IMR-90 (cell line): ENCODE measurements at regions not wholly inside any gene's neighbourhood (a gene's known extent, or its start where the extent isn't known, plus 50 kb on each side); places are given as distances from the start of the nearest gene placed in this dataset.

Experiments used
- ATAC-seq: fragments of 200-7000 bp; cut with Tn5 transposase; 2 replicates; pipeline ENCODE4 v1.9.1; 2020; ENCODE audit warnings: low read depth, mild to moderate bottlenecking, moderate library complexity
- BruUV-seq: library from RNA; stranded (reverse); fragments of 400-500 nt; replicated peaks from 2 replicates; lab custom pipeline; 2021; lab: Mats Ljungman, UMichigan
- CTCF ChIA-PET: fragments of 300-600 bp; formaldehyde crosslinking; extraction: SDS; loops from one replicate; lab custom pipeline; 2021; ENCODE audit warnings: antibody characterized with exemption; lab: Yijun Ruan, JAX
- POLR2A ChIA-PET: fragments of 300-600 bp; sonication (Branson Sonifier 250); formaldehyde crosslinking; loops from one replicate; lab custom pipeline; 2022; ENCODE audit warnings: antibody characterized with exemption; ENCODE audit not compliant: unreplicated experiment; lab: Charles Lee
- DNase-seq: peaks from one replicate; pipeline ENCODE4 v3.0.0; 2013
- H2AFZ ChIP-seq: replicated peaks from 2 replicates; pipeline ENCODE3; 2013; ENCODE audit warnings: low read length, mild to moderate bottlenecking; ENCODE audit not compliant: poor library complexity
- H2AK5ac ChIP-seq: 2 replicates; pipeline ENCODE4 v1.6.1; 2013; ENCODE audit warnings: low read depth, low read length, inconsistent platforms
- H2AK9ac ChIP-seq: replicated peaks from 2 replicates; pipeline ENCODE3; 2013; ENCODE audit warnings: mild to moderate bottlenecking, low read depth, low read length, moderate library complexity; ENCODE audit not compliant: poor library complexity
- H2BK120ac ChIP-seq: 2 replicates; pipeline ENCODE4 v1.6.1; 2013; ENCODE audit warnings: low read depth, low read length, inconsistent platforms
- H2BK15ac ChIP-seq: 3 replicates; pipeline ENCODE4 v1.6.1; 2013; ENCODE audit warnings: low read depth, low read length, inconsistent platforms
- H2BK20ac ChIP-seq: 2 replicates; pipeline ENCODE4 v1.6.1; 2013; ENCODE audit warnings: low read depth, mild to moderate bottlenecking, inconsistent platforms, low read length, moderate library complexity
- H2BK5ac ChIP-seq: 2 replicates; pipeline ENCODE4 v1.6.1; 2013; ENCODE audit warnings: mild to moderate bottlenecking, low read depth, low read length, inconsistent platforms; ENCODE audit not compliant: poor library complexity, severe bottlenecking
- H3K14ac ChIP-seq: replicated peaks from 2 replicates; pipeline ENCODE4 v1.6.1; 2013; ENCODE audit warnings: low read depth, low read length, inconsistent platforms
- H3K18ac ChIP-seq: 2 replicates; pipeline ENCODE4 v1.6.1; 2013; ENCODE audit warnings: low read depth, low read length, control low read depth
- H3K23ac ChIP-seq: 2 replicates; pipeline ENCODE4 v1.6.1; 2013; ENCODE audit warnings: low read depth, low read length, inconsistent platforms
- H3K27ac ChIP-seq: 2 replicates; pipeline ENCODE4 v1.5.1; 2013; ENCODE audit warnings: mild to moderate bottlenecking, control low read depth, low read length; ENCODE audit not compliant: insufficient read depth
- H3K27me3 ChIP-seq: 2 replicates; pipeline ENCODE4 v1.6.1; 2013; ENCODE audit warnings: low read length; ENCODE audit not compliant: control insufficient read depth, insufficient read depth
- H3K36me3 ChIP-seq: 2 replicates; pipeline ENCODE4 v1.6.1; 2013; ENCODE audit warnings: low read length, mixed read lengths; ENCODE audit not compliant: control insufficient read depth, insufficient read depth
- H3K4ac ChIP-seq: 2 replicates; pipeline ENCODE4 v1.6.1; 2013; ENCODE audit warnings: low read depth, low read length, inconsistent platforms
- H3K4me1 ChIP-seq: 2 replicates; pipeline ENCODE4 v1.6.1; 2013; ENCODE audit warnings: low read length, mixed read lengths; ENCODE audit not compliant: control insufficient read depth, insufficient read depth
- H3K4me2 ChIP-seq: 2 replicates; pipeline ENCODE4 v1.6.1; 2013; ENCODE audit warnings: low read depth, mild to moderate bottlenecking, control low read depth, low read length, moderate library complexity
- H3K4me3 ChIP-seq: 2 replicates; pipeline ENCODE4 v1.5.1; 2013; ENCODE audit warnings: low read depth, mild to moderate bottlenecking, control low read depth, low read length, moderate library complexity; ENCODE audit not compliant: insufficient read depth
- H3K56ac ChIP-seq: 2 replicates; pipeline ENCODE4 v1.6.1; 2013; ENCODE audit warnings: low read length, inconsistent platforms; ENCODE audit not compliant: insufficient read depth; ENCODE audit errors: extremely low read depth
- H3K79me1 ChIP-seq, 2 experiments: 2 replicates each; pipeline ENCODE4 v1.6.1; 2013; ENCODE audit warnings: low read length in 2 of 2, inconsistent platforms in 1 of 2, low read depth in 1 of 2
- H3K9ac ChIP-seq: 2 replicates; pipeline ENCODE4 v1.6.1; 2013; ENCODE audit warnings: low read depth, low read length, control low read depth
- H3K9me1 ChIP-seq: 2 replicates; pipeline ENCODE4 v1.6.1; 2013; ENCODE audit warnings: low read length, inconsistent platforms; ENCODE audit not compliant: insufficient read depth
- H3K9me3 ChIP-seq: 2 replicates; pipeline ENCODE4 v1.6.1; 2013; ENCODE audit warnings: low read length; ENCODE audit not compliant: control insufficient read depth, insufficient read depth
- H4K20me1 ChIP-seq: 2 replicates; pipeline ENCODE4 v1.6.1; 2013; ENCODE audit warnings: low read length, inconsistent platforms; ENCODE audit not compliant: insufficient read depth
- H4K5ac ChIP-seq: 2 replicates; pipeline ENCODE4 v1.6.1; 2013; ENCODE audit warnings: mild to moderate bottlenecking, low read depth, low read length, control low read depth
- H4K8ac ChIP-seq, 2 experiments: 2 replicates each; pipeline ENCODE4 v1.6.1; 2013; ENCODE audit warnings: low read depth in 2 of 2, low read length in 2 of 2, control low read depth in 1 of 2, inconsistent platforms in 1 of 2
- H4K91ac ChIP-seq: 2 replicates; pipeline ENCODE4 v1.6.1; 2013; ENCODE audit warnings: low read depth, low read length, inconsistent platforms; ENCODE audit not compliant: insufficient read depth
- BHLHE40 ChIP-seq: fragments of 150-350 bp; IDR thresholded peaks from 2 replicates; pipeline ENCODE4 v1.6.1; 2016; ENCODE audit warnings: mild to moderate bottlenecking, low read depth, low read length
- FOS ChIP-seq: fragments of 150-350 bp; IDR thresholded peaks from 2 replicates; pipeline ENCODE4 v1.6.1; 2016; ENCODE audit warnings: low read depth, low read length
- RAD21 ChIP-seq: IDR thresholded peaks from 2 replicates; pipeline ENCODE4 v1.6.1; 2012; ENCODE audit warnings: low read length, improper control_type of control experiment
- WGBS, 2 experiments: methylation state at CpG; one replicate each; pipeline versions ENCODE4 v1.1.5 to v1.1.7; 2013; ENCODE audit warnings: missing lambda C conversion rate in 2 of 2; ENCODE audit not compliant: insufficient read length in 1 of 2; ENCODE audit errors: extremely low coverage in 2 of 2; 5-methylcytosine and 5-hydroxymethylcytosine counted together
- dilution Hi-C: fragments of 300-500 bp; cut with HindIII; formaldehyde crosslinking; loops from one replicate; pipeline ENCODE4 v1.14.3; 2018; ENCODE audit warnings: low sequenced_read_pairs; ENCODE audit not compliant: unreplicated experiment
- in situ Hi-C: fragments of 300-500 bp; cut with MboI; formaldehyde crosslinking; loops from 3 replicates; pipeline ENCODE4 v1.14.3; 2019; ENCODE audit warnings: low sequenced_read_pairs, inconsistent platforms, mixed read lengths
- intact Hi-C: fragments of 100-400 bp; cut with micrococcal nuclease; formaldehyde crosslinking; loops from 2 replicates; pipeline ENCODE4 v1.10.0; 2022

DNA sequence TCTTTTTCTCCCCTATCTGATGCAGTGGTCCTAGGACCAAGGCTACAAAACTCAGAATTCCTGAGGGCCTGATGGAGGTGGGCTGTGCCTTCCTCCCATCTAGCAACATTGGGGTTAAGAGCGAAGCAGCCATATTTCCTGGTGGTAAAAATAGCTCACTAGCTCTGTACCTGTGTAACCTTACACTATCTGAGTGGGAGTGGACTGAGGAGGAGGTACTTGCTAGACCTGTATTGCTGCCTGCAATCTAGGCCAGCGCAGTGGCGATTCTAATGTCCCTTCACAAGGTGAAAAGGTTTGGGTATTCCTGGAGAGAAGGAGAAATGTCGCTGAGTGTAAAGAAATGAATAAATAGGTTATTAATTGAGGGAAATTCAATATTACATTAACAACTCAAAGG, 80.2 kb upstream of the LIFR start:
- H2BK20ac ChIP-seq = no peak overlapping the region
- CTCF ChIA-PET = no interaction called here
- in situ Hi-C loops (no loop called here), dilution Hi-C loops (no loop called here), intact Hi-C loops (no loop called here)
- no peak overlapping the region for H2AFZ ChIP-seq
- H3K27me3 ChIP-seq = peaks cover 15% of the 10 kb centered on the region; the same call in 1 of the 2 replicates
- no peak overlapping the region for H3K14ac ChIP-seq
- no peak overlapping the region for H3K56ac ChIP-seq
- no peak overlapping the region for H4K91ac ChIP-seq
- no peak overlapping the region for H3K4me3 ChIP-seq
- no peaks in the 10 kb centered on the region for H4K20me1 ChIP-seq
- H3K27ac ChIP-seq = no peak overlapping the region
- WGBS, 2 experiments = no CpG with 5 or more reads among the region's 4 CpGs
- POLR2A ChIA-PET = no interaction called here
- no peak overlapping the region for H2BK120ac ChIP-seq
- no peak overlapping the region for H2AK5ac ChIP-seq
- no peak overlapping the region for H3K9ac ChIP-seq
- no peak overlapping the region for H3K4me2 ChIP-seq
- TF ChIP-seq BHLHE40 (no peak), RAD21 (no peak), FOS (no peak)
- ATAC-seq (no peak), DNase-seq (no peak)
- H2BK15ac ChIP-seq = no peak overlapping the region
- no peak overlapping the region for H3K18ac ChIP-seq
- H3K4me1 ChIP-seq = no peaks in the 10 kb centered on the region; the same call in 1 of the 2 replicates
- H3K79me1 ChIP-seq = no peaks in the 10 kb centered on the region
- no TSS peak for BruUV-seq
- H4K5ac ChIP-seq = no peak overlapping the region
- no peak overlapping the region for H2AK9ac ChIP-seq
- no peaks in the 10 kb centered on the region for H3K36me3 ChIP-seq
- H3K4ac ChIP-seq = no peak overlapping the region
- H2BK5ac ChIP-seq = no peak overlapping the region
- no peak overlapping the region for H3K23ac ChIP-seq
- no peaks in the 10 kb centered on the region for H3K9me1 ChIP-seq
- no peak overlapping the region for H4K8ac ChIP-seq
- peaks cover 10% of the 10 kb centered on the region for H3K9me3 ChIP-seq
